Chondrocyte (in vitro differentiated cells): ENCODE measurements at regions not wholly inside any gene's neighbourhood (a gene's known extent, or its start where the extent isn't known, plus 50 kb on each side); places are given as distances from the start of the nearest gene placed in this dataset.

Experiments used
- DNase-seq: peaks from one replicate; pipeline ENCODE4 v3.0.0; 2021; ENCODE audit warnings: mixed read lengths, low spot score
- H3K27ac Mint-ChIP-seq: one replicate; pipeline ENCODE4 v1.8.0; 2021; ENCODE audit warnings: mild to moderate bottlenecking, moderate library complexity, mixed read lengths; ENCODE audit not compliant: unreplicated experiment
- H3K27me3 Mint-ChIP-seq: 2 replicates; pipeline ENCODE4 v1.8.0; 2021; ENCODE audit warnings: low read depth, mixed read lengths
- H3K36me3 Mint-ChIP-seq: 2 replicates; pipeline ENCODE4 v1.8.0; 2021; ENCODE audit warnings: low read depth, mixed read lengths
- H3K4me1 Mint-ChIP-seq: 2 replicates; pipeline ENCODE4 v1.8.0; 2021; ENCODE audit warnings: low read depth, mild to moderate bottlenecking, mixed read lengths
- H3K4me3 Mint-ChIP-seq: one replicate; pipeline ENCODE4 v1.8.0; 2021; ENCODE audit warnings: mild to moderate bottlenecking, moderate library complexity, mixed read lengths; ENCODE audit not compliant: unreplicated experiment
- H3K9me3 Mint-ChIP-seq: 2 replicates; pipeline ENCODE4 v1.8.0; 2021; ENCODE audit warnings: low read depth, mixed read lengths
- CTCF ChIP-seq: fragments of 200-600 bp; sonication (generic); IDR thresholded peaks from 2 replicates; pipeline ENCODE4 v1.5.0; 2021; ENCODE audit warnings: antibody characterized with exemption, mild to moderate bottlenecking, moderate library complexity

- no peak for TF ChIP-seq CTCF
- Mint-ChIP-seq H3K36me3 (no peaks in the 10 kb centered on the region), H3K27me3 (peaks cover 9% of the 10 kb centered on the region), H3K4me1 (no peaks in the 10 kb centered on the region), H3K9me3 (peaks cover 9% of the 10 kb centered on the region), H3K4me3 (no peak overlapping the region), H3K27ac (no peak overlapping the region)
- no peak for DNase-seq
These were observed 228.9 kb upstream of the MVB12B start for GRCh38 chr9:126097679-126098078.

GRCh38 chr9:126106404-126106803 lies 220.2 kb upstream of the MVB12B start:
- H3K9me3 Mint-ChIP-seq = peaks cover 4% of the 10 kb centered on the region

GRCh38 chr9:126107693-126108092 lies 218.9 kb upstream of the MVB12B start:
- no peak overlapping the region for H3K4me3 Mint-ChIP-seq
- TF ChIP-seq CTCF = no peak
- no peaks in the 10 kb centered on the region for H3K4me1 Mint-ChIP-seq
- no peak for DNase-seq
- H3K27me3 Mint-ChIP-seq = peaks cover 49% of the 10 kb centered on the region
- H3K36me3 Mint-ChIP-seq = no peaks in the 10 kb centered on the region
- peaks cover 4% of the 10 kb centered on the region for H3K9me3 Mint-ChIP-seq
- no peak overlapping the region for H3K27ac Mint-ChIP-seq

More at GRCh38 chr9:126106404-126106803, 220.2 kb upstream of the MVB12B start:
- H3K27ac Mint-ChIP-seq = no peak overlapping the region
- no peak for TF ChIP-seq CTCF
- H3K4me3 Mint-ChIP-seq = no peak overlapping the region
- peaks cover 41% of the 10 kb centered on the region for H3K27me3 Mint-ChIP-seq
- no peak for DNase-seq
- H3K36me3 Mint-ChIP-seq = no peaks in the 10 kb centered on the region
- no peaks in the 10 kb centered on the region for H3K4me1 Mint-ChIP-seq

- Mint-ChIP-seq H3K4me1 (no peaks in the 10 kb centered on the region), H3K4me3 (no peak overlapping the region), H3K9me3 (peaks cover 4% of the 10 kb centered on the region), H3K27ac (no peak overlapping the region), H3K27me3 (peaks cover 51% of the 10 kb centered on the region), H3K36me3 (no peaks in the 10 kb centered on the region)
- no peak for TF ChIP-seq CTCF
- peak; percentile 26 for DNase-seq
These were observed 218.4 kb upstream of the MVB12B start for GRCh38 chr9:126108240-126108639.

- DNase-seq = peak; percentile 25
- H3K9me3 Mint-ChIP-seq = peaks cover 4% of the 10 kb centered on the region
- H3K4me1 Mint-ChIP-seq = no peaks in the 10 kb centered on the region
- H3K4me3 Mint-ChIP-seq = no peak overlapping the region
- no peaks in the 10 kb centered on the region for H3K36me3 Mint-ChIP-seq
- no peak for TF ChIP-seq CTCF
- H3K27me3 Mint-ChIP-seq = peaks cover 54% of the 10 kb centered on the region
- no peak overlapping the region for H3K27ac Mint-ChIP-seq
These were observed 217.1 kb upstream of the MVB12B start for GRCh38 chr9:126109575-126109974.
